ENCODE measurements at regions not wholly inside any gene's neighbourhood (a gene's known extent, or its start where the extent isn't known, plus 50 kb on each side); places are given as distances from the start of the nearest gene placed in this dataset.

GRCh38 chr13:61994174-61994573 lies 578.5 kb upstream of the PCDH20 start:
- TF ChIP-seq USF2 (CRISPR knock-in tag; IDR thresholded peaks at IDR 0.05) (no peak), MAX (CRISPR knock-in tag; IDR thresholded peaks at IDR 0.05) (no peak)
